Thyroid gland (tissue), 4 donors: ENCODE measurements at regions not wholly inside any gene's neighbourhood (a gene's known extent, or its start where the extent isn't known, plus 50 kb on each side); places are given as distances from the start of the nearest gene placed in this dataset.

Experiments used
- DNase-seq, 2 donors: peaks; one replicate each; pipeline ENCODE4 v3.0.0-alpha.2; 2019
- H3K27ac ChIP-seq, 3 donors: fragments of 200-600 bp; sonication (generic); 1 replicate in 2 of 3; 2 replicates in 1 of 3; pipeline ENCODE4 v1.5.1; 2016 to 2019; ENCODE audit warnings: mild to moderate bottlenecking in 1 of 3, moderate library complexity in 1 of 3
- H3K27me3 ChIP-seq: fragments of 200-600 bp; sonication (generic); one replicate; pipeline ENCODE4 v1.5.1; 2019
- H3K36me3 ChIP-seq, 2 donors: fragments of 200-600 bp; sonication (generic); one replicate each; pipeline ENCODE4 v1.5.1; 2016 to 2019
- H3K4me1 ChIP-seq, 2 donors: fragments of 200-600 bp; sonication (generic); one replicate each; pipeline ENCODE4 v1.5.1; 2017 to 2019
- H3K4me3 ChIP-seq, 3 donors: fragments of 200-600 bp; sonication (generic); replicated peaks in 1 of 3; 1 replicate in 2 of 3; 2 replicates in 1 of 3; pipeline ENCODE4 v1.5.1; 2016; ENCODE audit warnings: mild to moderate bottlenecking in 1 of 3
- H3K9me3 ChIP-seq: fragments of 200-600 bp; sonication (generic); one replicate; pipeline ENCODE4 v1.5.1; 2017
- POLR2A ChIP-seq, 2 donors: fragments of 450-650 bp; IDR thresholded peaks; one replicate each; pipeline ENCODE4 v1.6.1; 2017; ENCODE audit warnings: antibody characterized with exemption in 2 of 2, mild to moderate bottlenecking in 2 of 2, moderate library complexity in 1 of 2
- WGBS, 2 donors: methylation state at CpG; one replicate each; pipeline ENCODE4 v1.1.5; 2017; 5-methylcytosine and 5-hydroxymethylcytosine counted together
- intact Hi-C: fragments of 100-400 bp; cut with DNase I; formaldehyde crosslinking; loops from one replicate; pipeline ENCODE4 v1.15.1; 2023
- TF ChIP-seq, protein P1 (sequence below), 6 experiments: fragments of 200-600 bp in 3 of 6; fragments of 450-650 bp in 3 of 6; sonication (generic) in 3 of 6; IDR thresholded peaks; one replicate each; pipeline ENCODE4 v1.5.1; 2016 to 2019; ENCODE audit warnings: antibody characterized with exemption in 6 of 6, mild to moderate bottlenecking in 2 of 6, inconsistent platforms in 1 of 6, moderate library complexity in 1 of 6

DNA sequence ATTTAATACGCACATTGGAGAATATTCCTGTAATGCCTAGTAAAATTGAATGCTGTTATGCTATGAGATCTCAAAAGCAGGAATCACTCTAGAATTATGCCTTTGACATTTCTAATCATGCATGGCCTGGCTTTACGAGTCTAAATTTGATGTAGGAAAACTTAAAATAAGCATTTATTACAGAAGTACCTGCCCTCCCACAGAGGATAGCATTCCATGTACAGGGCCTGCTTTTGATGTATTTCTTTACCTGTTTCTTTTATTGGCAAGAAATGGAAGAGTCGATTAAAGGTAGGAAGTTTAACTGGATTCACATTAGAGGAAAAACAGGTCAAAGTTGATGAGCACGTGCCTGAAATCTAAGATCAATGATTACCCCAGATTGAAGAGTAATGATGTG lies 219.5 kb downstream of the PCDH7 start:
- no peaks in the 10 kb centered on the region for H3K36me3 ChIP-seq
- WGBS, 2 donors = 66 to 84% methylated on average over 4 of the region's 4 CpGs
- H3K27me3 ChIP-seq = no peaks in the 10 kb centered on the region
- no peak overlapping the region for H3K4me3 ChIP-seq
- intact Hi-C loops = no loop called here
- H3K4me1 ChIP-seq = no peaks in the 10 kb centered on the region
- no peak for DNase-seq
- H3K27ac ChIP-seq = no peak overlapping the region
- no peaks in the 10 kb centered on the region for H3K9me3 ChIP-seq
- no peak for TF ChIP-seq POLR2A (IDR thresholded peaks at IDR 0.05)
- TF ChIP-seq, protein P1, sequence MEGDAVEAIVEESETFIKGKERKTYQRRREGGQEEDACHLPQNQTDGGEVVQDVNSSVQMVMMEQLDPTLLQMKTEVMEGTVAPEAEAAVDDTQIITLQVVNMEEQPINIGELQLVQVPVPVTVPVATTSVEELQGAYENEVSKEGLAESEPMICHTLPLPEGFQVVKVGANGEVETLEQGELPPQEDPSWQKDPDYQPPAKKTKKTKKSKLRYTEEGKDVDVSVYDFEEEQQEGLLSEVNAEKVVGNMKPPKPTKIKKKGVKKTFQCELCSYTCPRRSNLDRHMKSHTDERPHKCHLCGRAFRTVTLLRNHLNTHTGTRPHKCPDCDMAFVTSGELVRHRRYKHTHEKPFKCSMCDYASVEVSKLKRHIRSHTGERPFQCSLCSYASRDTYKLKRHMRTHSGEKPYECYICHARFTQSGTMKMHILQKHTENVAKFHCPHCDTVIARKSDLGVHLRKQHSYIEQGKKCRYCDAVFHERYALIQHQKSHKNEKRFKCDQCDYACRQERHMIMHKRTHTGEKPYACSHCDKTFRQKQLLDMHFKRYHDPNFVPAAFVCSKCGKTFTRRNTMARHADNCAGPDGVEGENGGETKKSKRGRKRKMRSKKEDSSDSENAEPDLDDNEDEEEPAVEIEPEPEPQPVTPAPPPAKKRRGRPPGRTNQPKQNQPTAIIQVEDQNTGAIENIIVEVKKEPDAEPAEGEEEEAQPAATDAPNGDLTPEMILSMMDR (IDR thresholded peaks at IDR 0.05) = no peak

DNA sequence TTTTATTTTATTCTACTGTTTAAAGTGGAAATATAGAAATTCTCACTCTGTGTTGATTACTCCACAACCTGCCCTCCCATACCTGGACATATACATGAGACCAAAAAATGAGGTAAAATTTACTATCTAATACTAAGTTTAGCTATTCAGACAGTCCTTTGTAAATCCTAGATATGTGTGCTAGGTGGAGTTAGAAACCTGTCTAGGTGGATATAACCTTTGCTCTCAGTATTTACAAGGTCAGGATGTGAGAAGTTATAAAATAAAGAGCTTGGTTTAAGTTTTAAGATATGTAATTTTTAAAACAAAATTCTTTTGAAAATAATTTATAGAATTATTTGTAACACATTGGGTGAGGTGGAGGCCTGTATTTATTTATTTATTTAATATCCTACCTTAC lies 221.5 kb downstream of the PCDH7 start:
- no peak for DNase-seq
- intact Hi-C loops = no loop called here
- no peak overlapping the region for H3K27ac ChIP-seq
- no peaks in the 10 kb centered on the region for H3K9me3 ChIP-seq
- TF ChIP-seq POLR2A (IDR thresholded peaks at IDR 0.05) = no peak
- TF ChIP-seq, protein P1 (IDR thresholded peaks at IDR 0.05) = no peak
- no peaks in the 10 kb centered on the region for H3K4me1 ChIP-seq
- H3K36me3 ChIP-seq = no peaks in the 10 kb centered on the region
- H3K4me3 ChIP-seq = no peak overlapping the region
- H3K27me3 ChIP-seq = no peaks in the 10 kb centered on the region

DNA sequence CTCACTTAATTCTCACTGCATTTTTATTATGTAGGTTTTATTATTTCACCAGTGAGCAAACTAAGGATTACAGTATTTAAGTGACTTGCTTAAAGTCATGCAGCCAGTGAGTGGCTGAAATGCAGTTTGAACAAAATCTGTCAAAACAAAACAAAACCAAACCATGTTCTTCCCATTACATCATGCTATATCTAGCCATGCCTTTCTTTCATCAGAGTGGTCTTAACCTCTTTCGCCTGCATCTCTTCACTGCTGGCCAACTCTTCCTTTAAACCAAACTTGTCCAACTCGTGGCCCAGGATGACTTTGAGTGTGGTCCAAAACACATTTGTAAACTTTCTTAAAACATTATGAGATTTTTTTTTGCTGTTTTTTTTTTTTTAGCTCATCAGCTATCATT lies 223.2 kb downstream of the PCDH7 start:
- no peaks in the 10 kb centered on the region for H3K36me3 ChIP-seq
- no peak overlapping the region for H3K4me3 ChIP-seq
- DNase-seq = no peak
- no peaks in the 10 kb centered on the region for H3K27me3 ChIP-seq
- WGBS, 2 donors = 70 to 76% methylated on average over 2 of the region's 2 CpGs
- H3K4me1 ChIP-seq = no peaks in the 10 kb centered on the region
- H3K9me3 ChIP-seq = no peaks in the 10 kb centered on the region
- H3K27ac ChIP-seq = no peak overlapping the region
- TF ChIP-seq POLR2A (IDR thresholded peaks at IDR 0.05) = no peak
- TF ChIP-seq, protein P1 (IDR thresholded peaks at IDR 0.05) = no peak
- intact Hi-C loops = no loop called here

DNA sequence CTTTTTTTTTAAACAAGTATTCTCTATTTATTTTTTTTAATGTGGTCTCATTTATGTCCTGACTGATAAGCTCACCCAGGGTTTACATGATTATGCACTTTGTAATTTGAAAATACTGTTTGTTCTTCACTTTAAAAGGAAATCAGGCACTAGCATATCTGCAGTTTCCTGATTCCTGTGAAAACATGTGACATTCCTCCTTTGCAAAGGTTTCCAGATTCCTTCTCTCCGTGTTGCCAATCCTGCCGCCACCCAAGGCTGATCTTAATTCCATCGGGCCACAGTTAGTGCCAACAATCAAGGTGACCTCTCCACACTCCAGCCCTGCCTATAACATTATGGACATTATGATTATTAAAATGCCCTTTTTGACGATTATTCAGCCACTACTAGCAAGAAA lies 225.4 kb downstream of the PCDH7 start:
- peak in 1 of 2 donors; percentile 2 for DNase-seq
- H3K9me3 ChIP-seq = no peaks in the 10 kb centered on the region
- no peak overlapping the region for H3K27ac ChIP-seq
- H3K36me3 ChIP-seq = no peaks in the 10 kb centered on the region
- WGBS, 2 donors = 64 to 66% methylated on average over 4 of the region's 4 CpGs
- TF ChIP-seq POLR2A (IDR thresholded peaks at IDR 0.05) = no peak
- TF ChIP-seq, protein P1 (IDR thresholded peaks at IDR 0.05) = no peak
- no peaks in the 10 kb centered on the region for H3K4me1 ChIP-seq
- H3K4me3 ChIP-seq = no peak overlapping the region
- intact Hi-C loops = no loop called here
- H3K27me3 ChIP-seq = no peaks in the 10 kb centered on the region

DNA sequence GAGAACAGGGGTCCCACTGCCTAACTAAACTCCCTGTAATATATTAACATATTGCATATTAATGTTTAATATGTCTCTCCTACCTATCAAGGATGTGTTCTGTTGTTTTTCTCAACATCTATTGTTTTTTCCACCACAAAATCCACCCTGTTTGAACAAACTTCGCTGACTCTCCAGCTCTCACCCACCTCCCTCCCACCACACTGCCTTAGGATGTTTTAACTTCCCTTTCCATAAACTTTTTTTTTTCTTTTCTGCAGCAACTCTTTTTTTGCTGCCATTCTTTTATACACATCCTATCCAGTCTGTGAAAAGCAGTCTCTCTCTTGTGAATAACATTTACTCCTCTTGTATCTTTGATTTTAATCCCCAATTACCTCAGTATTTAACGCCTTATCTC lies 226.1 kb downstream of the PCDH7 start:
- DNase-seq = no peak
- WGBS, 2 donors = 95 to 97% methylated on average over 2 of the region's 2 CpGs
- Histone ChIP-seq H3K27ac (no peak overlapping the region), H3K4me1 (no peaks in the 10 kb centered on the region), H3K27me3 (no peaks in the 10 kb centered on the region), H3K9me3 (no peaks in the 10 kb centered on the region), H3K4me3 (no peak overlapping the region), H3K36me3 (no peaks in the 10 kb centered on the region)
- intact Hi-C loops = no loop called here
- TF ChIP-seq, protein P1 (IDR thresholded peaks at IDR 0.05) = no peak
- no peak for TF ChIP-seq POLR2A (IDR thresholded peaks at IDR 0.05)
